ENCODE measurements at regions not wholly inside any gene's neighbourhood (a gene's known extent, or its start where the extent isn't known, plus 50 kb on each side); places are given as distances from the start of the nearest gene placed in this dataset.

DNA sequence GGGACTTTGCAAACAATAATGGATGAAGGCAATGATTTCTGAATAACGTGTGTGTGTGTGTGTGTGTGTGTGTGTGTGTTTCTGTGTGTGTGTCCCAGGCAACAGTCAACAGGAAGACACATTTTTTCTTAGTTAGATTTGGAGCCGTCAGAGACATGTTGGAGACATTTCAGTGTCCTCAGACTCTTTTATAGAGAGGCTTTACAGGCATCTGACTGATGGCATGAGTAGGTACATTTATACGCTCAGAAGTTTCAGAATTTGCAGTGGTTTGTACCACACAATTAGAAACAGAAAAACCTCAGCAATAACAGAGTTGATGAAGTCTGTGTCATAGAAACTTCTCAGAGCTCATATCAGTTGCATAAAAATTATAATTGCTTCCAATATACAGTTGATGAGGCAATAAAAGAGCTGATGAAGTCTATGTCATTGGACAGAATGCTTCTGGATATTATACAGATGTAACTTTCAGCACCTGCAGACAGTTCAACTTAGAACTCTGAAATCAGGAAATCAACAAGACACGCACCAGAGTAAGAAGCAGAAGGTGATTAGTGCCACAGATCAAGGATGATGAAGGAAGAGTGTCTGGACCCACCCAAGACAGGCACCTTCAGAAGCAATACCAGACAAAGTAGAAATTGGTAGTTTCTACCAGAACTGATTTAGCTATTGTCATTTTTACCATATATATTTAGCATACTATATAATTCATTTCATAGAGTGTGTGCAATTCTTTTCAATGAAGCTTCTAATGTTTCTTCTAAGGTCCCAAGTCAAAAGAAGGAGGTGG is 104.5 kb upstream of the LYZL1 start:
- Histone ChIP-seq H3K4me1 (no peaks in the 10 kb centered on the region), H3K27ac (no peak overlapping the region), H3K9me3 (no peaks in the 10 kb centered on the region), H3K4me3 (no peak overlapping the region), H3K27me3 (no peaks in the 10 kb centered on the region), H3K36me3 (no peaks in the 10 kb centered on the region)
- WGBS, 2 donors: 70 to 73% methylated on average over 4 of the region's 4 CpGs
- TF ChIP-seq EP300 (IDR thresholded peaks at IDR 0.05) (no peak), POLR2AphosphoS5 (IDR thresholded peaks at IDR 0.05) (no peak), POLR2A (IDR thresholded peaks at IDR 0.05) (no peak)
- TF ChIP-seq, protein P1, sequence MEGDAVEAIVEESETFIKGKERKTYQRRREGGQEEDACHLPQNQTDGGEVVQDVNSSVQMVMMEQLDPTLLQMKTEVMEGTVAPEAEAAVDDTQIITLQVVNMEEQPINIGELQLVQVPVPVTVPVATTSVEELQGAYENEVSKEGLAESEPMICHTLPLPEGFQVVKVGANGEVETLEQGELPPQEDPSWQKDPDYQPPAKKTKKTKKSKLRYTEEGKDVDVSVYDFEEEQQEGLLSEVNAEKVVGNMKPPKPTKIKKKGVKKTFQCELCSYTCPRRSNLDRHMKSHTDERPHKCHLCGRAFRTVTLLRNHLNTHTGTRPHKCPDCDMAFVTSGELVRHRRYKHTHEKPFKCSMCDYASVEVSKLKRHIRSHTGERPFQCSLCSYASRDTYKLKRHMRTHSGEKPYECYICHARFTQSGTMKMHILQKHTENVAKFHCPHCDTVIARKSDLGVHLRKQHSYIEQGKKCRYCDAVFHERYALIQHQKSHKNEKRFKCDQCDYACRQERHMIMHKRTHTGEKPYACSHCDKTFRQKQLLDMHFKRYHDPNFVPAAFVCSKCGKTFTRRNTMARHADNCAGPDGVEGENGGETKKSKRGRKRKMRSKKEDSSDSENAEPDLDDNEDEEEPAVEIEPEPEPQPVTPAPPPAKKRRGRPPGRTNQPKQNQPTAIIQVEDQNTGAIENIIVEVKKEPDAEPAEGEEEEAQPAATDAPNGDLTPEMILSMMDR (IDR thresholded peaks at IDR 0.05): no peak
- no peak for DNase-seq
- ATAC-seq (ENCODE audit: low FRiP score in 2 of 2): no peak

GRCh38 chr10:29185050-29185449 is 103.8 kb upstream of the LYZL1 start:
- Histone ChIP-seq H3K9me3 (no peaks in the 10 kb centered on the region), H3K4me1 (no peaks in the 10 kb centered on the region), H3K27me3 (no peaks in the 10 kb centered on the region), H3K36me3 (no peaks in the 10 kb centered on the region), H3K27ac (no peak overlapping the region), H3K4me3 (no peak overlapping the region)
- DNase-seq (no peak), ATAC-seq (ENCODE audit: low FRiP score in 2 of 2) (no peak)
- WGBS, 2 donors: 77 to 80% methylated on average over 5 of the region's 5 CpGs
- TF ChIP-seq POLR2A (IDR thresholded peaks at IDR 0.05) (no peak), EP300 (IDR thresholded peaks at IDR 0.05) (no peak), POLR2AphosphoS5 (IDR thresholded peaks at IDR 0.05) (no peak)
- TF ChIP-seq, protein P1 (IDR thresholded peaks at IDR 0.05): no peak

GRCh38 chr10:29186221-29186620 is 102.6 kb upstream of the LYZL1 start:
- H3K27ac ChIP-seq: no peak overlapping the region
- DNase-seq: no peak
- 84 to 89% methylated on average over 3 of the region's 3 CpGs for WGBS, 2 donors
- ATAC-seq (ENCODE audit: low FRiP score in 2 of 2): no peak
- H3K4me1 ChIP-seq: no peaks in the 10 kb centered on the region
- H3K4me3 ChIP-seq: no peak overlapping the region
- H3K36me3 ChIP-seq: no peaks in the 10 kb centered on the region
- H3K9me3 ChIP-seq: no peaks in the 10 kb centered on the region
- TF ChIP-seq POLR2AphosphoS5 (IDR thresholded peaks at IDR 0.05) (no peak), EP300 (IDR thresholded peaks at IDR 0.05) (no peak), POLR2A (IDR thresholded peaks at IDR 0.05) (no peak)
- TF ChIP-seq, protein P1 (IDR thresholded peaks at IDR 0.05): no peak
- H3K27me3 ChIP-seq: no peaks in the 10 kb centered on the region

- 40 to 91% methylated on average over 2 of the region's 2 CpGs for WGBS, 2 donors
- ATAC-seq (ENCODE audit: low FRiP score in 2 of 2) (peak in 1 of 2 donors; percentile 44), DNase-seq (no peak)
- H3K27me3 ChIP-seq: no peaks in the 10 kb centered on the region
- no peak overlapping the region for H3K27ac ChIP-seq
- TF ChIP-seq POLR2AphosphoS5 (IDR thresholded peaks at IDR 0.05) (no peak), POLR2A (IDR thresholded peaks at IDR 0.05) (no peak), EP300 (IDR thresholded peaks at IDR 0.05) (no peak)
- TF ChIP-seq, protein P1 (IDR thresholded peaks at IDR 0.05): no peak
- no peaks in the 10 kb centered on the region for H3K4me1 ChIP-seq
- no peaks in the 10 kb centered on the region for H3K36me3 ChIP-seq
- no peak overlapping the region for H3K4me3 ChIP-seq
- H3K9me3 ChIP-seq: no peaks in the 10 kb centered on the region
Observed at GRCh38 chr10:29189256-29189655, 99.6 kb upstream of the LYZL1 start.

DNA sequence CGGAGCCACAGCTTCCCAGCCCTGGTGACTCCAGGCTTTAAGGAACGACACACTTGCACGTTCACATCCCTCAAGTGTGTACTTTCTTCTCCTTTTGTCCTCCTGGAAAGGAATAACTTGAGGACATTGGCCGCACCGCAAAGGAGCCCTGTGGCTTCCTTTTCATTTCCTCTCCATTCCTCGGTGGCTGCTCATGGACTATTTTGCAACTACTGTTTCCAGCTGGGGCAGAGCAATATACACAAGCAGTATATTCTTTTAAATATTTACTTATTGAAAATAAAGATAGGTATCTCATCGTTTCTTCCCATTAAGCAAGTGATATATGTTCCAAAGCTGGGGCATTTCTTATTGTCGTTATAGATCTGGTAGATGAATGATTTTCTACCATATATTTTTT is 97.2 kb upstream of the LYZL1 start:
- TF ChIP-seq POLR2A (IDR thresholded peaks at IDR 0.05) (no peak), EP300 (IDR thresholded peaks at IDR 0.05) (no peak), POLR2AphosphoS5 (IDR thresholded peaks at IDR 0.05) (no peak)
- TF ChIP-seq, protein P1 (IDR thresholded peaks at IDR 0.05): no peak
- no peaks in the 10 kb centered on the region for H3K4me1 ChIP-seq
- 38 to 59% methylated on average over 8 of the region's 8 CpGs for WGBS, 2 donors
- ATAC-seq (ENCODE audit: low FRiP score in 2 of 2) (no peak), DNase-seq (peak in 1 of 2 donors; percentile 38)
- H3K4me3 ChIP-seq: no peak overlapping the region
- H3K27me3 ChIP-seq: no peaks in the 10 kb centered on the region
- H3K36me3 ChIP-seq: no peaks in the 10 kb centered on the region
- no peak overlapping the region for H3K27ac ChIP-seq
- no peaks in the 10 kb centered on the region for H3K9me3 ChIP-seq
